ENCODE measurements at regions not wholly inside any gene's neighbourhood (a gene's known extent, or its start where the extent isn't known, plus 50 kb on each side); places are given as distances from the start of the nearest gene placed in this dataset.

GRCh38 chr12:75974323-75975187 is 57.0 kb downstream of the PHLDA1 start:
- H3K27me3 Mint-ChIP-seq: no peaks in the 10 kb centered on the region
- peaks cover 72% of the 10 kb centered on the region for H3K4me1 Mint-ChIP-seq (ENCODE audit: low read depth)
- H3K27ac Mint-ChIP-seq: peak overlapping the region; percentile 28
- no peak overlapping the region for H3K4me3 Mint-ChIP-seq
- ATAC-seq (no peak), DNase-seq (no peak)
- intact Hi-C loops (cut with micrococcal nuclease): no loop called here
- H3K36me3 Mint-ChIP-seq (ENCODE audit: low read depth): peaks cover 21% of the 10 kb centered on the region
- TF ChIP-seq, protein P1, sequence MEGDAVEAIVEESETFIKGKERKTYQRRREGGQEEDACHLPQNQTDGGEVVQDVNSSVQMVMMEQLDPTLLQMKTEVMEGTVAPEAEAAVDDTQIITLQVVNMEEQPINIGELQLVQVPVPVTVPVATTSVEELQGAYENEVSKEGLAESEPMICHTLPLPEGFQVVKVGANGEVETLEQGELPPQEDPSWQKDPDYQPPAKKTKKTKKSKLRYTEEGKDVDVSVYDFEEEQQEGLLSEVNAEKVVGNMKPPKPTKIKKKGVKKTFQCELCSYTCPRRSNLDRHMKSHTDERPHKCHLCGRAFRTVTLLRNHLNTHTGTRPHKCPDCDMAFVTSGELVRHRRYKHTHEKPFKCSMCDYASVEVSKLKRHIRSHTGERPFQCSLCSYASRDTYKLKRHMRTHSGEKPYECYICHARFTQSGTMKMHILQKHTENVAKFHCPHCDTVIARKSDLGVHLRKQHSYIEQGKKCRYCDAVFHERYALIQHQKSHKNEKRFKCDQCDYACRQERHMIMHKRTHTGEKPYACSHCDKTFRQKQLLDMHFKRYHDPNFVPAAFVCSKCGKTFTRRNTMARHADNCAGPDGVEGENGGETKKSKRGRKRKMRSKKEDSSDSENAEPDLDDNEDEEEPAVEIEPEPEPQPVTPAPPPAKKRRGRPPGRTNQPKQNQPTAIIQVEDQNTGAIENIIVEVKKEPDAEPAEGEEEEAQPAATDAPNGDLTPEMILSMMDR (IDR thresholded peaks at IDR 0.05): no peak
- peaks cover 15% of the 10 kb centered on the region for H3K9me3 Mint-ChIP-seq
- ChIA-PET POLR2A (interaction anchor here (1.1 to 1.6 kb wide), 2 partner anchors 29 to 57 kb away, joined by 4 to 8 read pairs; partner anchors contain the start of gene PHLDA1), CTCF (interaction anchor here (0.9 kb wide), 1 partner anchor 46 kb away, joined by 4 read pairs; no protein-coding TSS in a partner anchor)

DNA sequence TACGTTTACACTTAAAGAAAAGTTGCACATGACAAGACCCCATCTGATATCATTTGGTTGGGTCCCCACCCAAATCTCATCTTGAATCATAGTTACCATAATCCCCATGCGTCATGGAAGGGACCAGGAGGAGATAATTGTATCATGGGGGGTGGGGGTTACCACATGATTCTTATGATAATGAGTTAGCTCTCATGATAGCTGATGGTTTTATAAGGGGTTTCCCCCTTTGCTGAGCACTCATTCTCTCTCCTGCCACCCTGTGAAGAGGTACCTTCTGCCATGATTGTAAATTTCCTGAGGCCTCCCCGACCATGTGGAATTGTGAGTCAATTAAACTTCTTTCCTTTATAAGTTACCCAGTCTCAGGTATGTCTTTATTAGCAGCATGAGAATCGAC is 60.3 kb downstream of the PHLDA1 start:
- Mint-ChIP-seq H3K9me3 (peaks cover 15% of the 10 kb centered on the region), H3K36me3 (ENCODE audit: low read depth) (peaks cover 17% of the 10 kb centered on the region), H3K27me3 (no peaks in the 10 kb centered on the region), H3K4me3 (no peak overlapping the region), H3K27ac (peak overlapping the region; percentile 50), H3K4me1 (ENCODE audit: low read depth) (peaks cover 48% of the 10 kb centered on the region)
- TF ChIP-seq, protein P1 (IDR thresholded peaks at IDR 0.05): no peak
- intact Hi-C loops (cut with micrococcal nuclease): no loop called here
- DNase-seq: peak; percentile 22
- CTCF ChIA-PET: no interaction called here
- POLR2A ChIA-PET: interaction anchor here (1.0 kb wide), 1 partner anchor 50 kb away, joined by 3 read pairs; no protein-coding TSS in a partner anchor
- ATAC-seq: peak; percentile 66

DNA sequence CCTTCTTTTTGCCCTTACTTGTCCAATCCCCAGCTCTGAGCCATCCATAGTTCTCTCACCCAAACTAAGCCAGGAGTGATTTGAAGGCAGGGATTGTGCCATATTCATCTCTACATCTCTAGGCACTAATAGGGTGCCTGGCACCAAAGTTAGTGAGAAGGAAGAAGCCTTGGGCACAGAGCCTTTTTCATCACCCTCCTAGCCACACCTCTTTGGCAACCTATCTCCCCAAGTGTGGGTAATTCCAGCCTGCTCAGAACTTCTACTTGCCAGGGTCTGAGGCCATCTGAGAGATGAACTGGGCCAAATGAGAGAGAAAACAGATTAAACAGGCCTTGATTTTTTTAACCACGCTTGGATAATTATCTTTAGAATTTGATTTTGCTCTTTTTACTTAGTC is 61.3 kb downstream of the PHLDA1 start:
- POLR2A ChIA-PET: interaction anchor here (1.6 kb wide), 2 partner anchors 8 to 60 kb away, joined by 3 to 5 read pairs; no protein-coding TSS in a partner anchor
- Mint-ChIP-seq H3K4me1 (ENCODE audit: low read depth) (peaks cover 51% of the 10 kb centered on the region), H3K9me3 (peaks cover 13% of the 10 kb centered on the region), H3K36me3 (ENCODE audit: low read depth) (peaks cover 12% of the 10 kb centered on the region), H3K27ac (no peak overlapping the region), H3K4me3 (no peak overlapping the region), H3K27me3 (no peaks in the 10 kb centered on the region)
- intact Hi-C loops (cut with micrococcal nuclease): no loop called here
- CTCF ChIA-PET: interaction anchor here (1.6 kb wide), 1 partner anchor 8 kb away, joined by 3 read pairs; no protein-coding TSS in a partner anchor
- ATAC-seq (no peak), DNase-seq (no peak)
- TF ChIP-seq, protein P1 (IDR thresholded peaks at IDR 0.05): no peak

- H3K4me3 Mint-ChIP-seq: no peak overlapping the region
- no peak overlapping the region for H3K27ac Mint-ChIP-seq
- H3K36me3 Mint-ChIP-seq (ENCODE audit: low read depth): peaks cover 12% of the 10 kb centered on the region
- peak; percentile 52 for ATAC-seq
- TF ChIP-seq, protein P1 (IDR thresholded peaks at IDR 0.05): no peak
- ChIA-PET POLR2A (interaction anchor here (1.6 kb wide), 2 partner anchors 8 to 61 kb away, joined by 3 to 5 read pairs; no protein-coding TSS in a partner anchor), CTCF (interaction anchor here (1.4 to 1.6 kb wide), 3 partner anchors 9 to 41 kb away, joined by 3 read pairs; no protein-coding TSS in a partner anchor)
- H3K9me3 Mint-ChIP-seq: peaks cover 13% of the 10 kb centered on the region
- intact Hi-C loops (cut with micrococcal nuclease): no loop called here
- DNase-seq: peak; percentile 28
- H3K27me3 Mint-ChIP-seq: no peaks in the 10 kb centered on the region
- H3K4me1 Mint-ChIP-seq (ENCODE audit: low read depth): peaks cover 49% of the 10 kb centered on the region
These were observed 61.8 kb downstream of the PHLDA1 start for GRCh38 chr12:75969768-75970167.

- H3K27me3 Mint-ChIP-seq: no peaks in the 10 kb centered on the region
- CTCF ChIA-PET: interaction anchor here (1.1 to 1.2 kb wide), 2 partner anchors 13 to 63 kb away, joined by 3 to 5 read pairs; no protein-coding TSS in a partner anchor
- H3K4me1 Mint-ChIP-seq (ENCODE audit: low read depth): peaks cover 36% of the 10 kb centered on the region
- H3K9me3 Mint-ChIP-seq: peaks cover 1% of the 10 kb centered on the region
- intact Hi-C loops (cut with micrococcal nuclease): no loop called here
- DNase-seq: no peak
- no peak for ATAC-seq
- no peak overlapping the region for H3K4me3 Mint-ChIP-seq
- POLR2A ChIA-PET: interaction anchor here (1.0 kb wide), 1 partner anchor 55 kb away, joined by 4 read pairs; no protein-coding TSS in a partner anchor
- TF ChIP-seq, protein P1 (IDR thresholded peaks at IDR 0.05): no peak
- no peaks in the 10 kb centered on the region for H3K36me3 Mint-ChIP-seq (ENCODE audit: low read depth)
- no peak overlapping the region for H3K27ac Mint-ChIP-seq
These were observed 65.9 kb downstream of the PHLDA1 start for GRCh38 chr12:75965661-75966060.

Data from activated CD8-positive, alpha-beta T cell treated with anti-CD3 and anti-CD28 coated beads for 36 hours (primary cell).